Transverse colon (tissue), 4 donors: ENCODE measurements at regions not wholly inside any gene's neighbourhood (a gene's known extent, or its start where the extent isn't known, plus 50 kb on each side); places are given as distances from the start of the nearest gene placed in this dataset.

Experiments
- CTCF ChIP-seq, 5 experiments: fragments of 200-600 bp in 3 of 5; fragments of 450-650 bp in 2 of 5; sonication (generic) in 3 of 5; IDR thresholded peaks; 1 replicate in 2 of 5; 2 replicates in 3 of 5; pipeline ENCODE4 v1.5.1; 2016 to 2017; ENCODE audit warnings: antibody characterized with exemption in 5 of 5, inconsistent platforms in 3 of 5, mild to moderate bottlenecking in 2 of 5, moderate library complexity in 1 of 5
- EP300 ChIP-seq: sonication (generic); formaldehyde crosslinking; IDR thresholded peaks from one replicate; pipeline ENCODE4 v1.6.1; 2017; ENCODE audit warnings: antibody characterized with exemption, low read depth
- POLR2A ChIP-seq: fragments of 450-650 bp; IDR thresholded peaks from one replicate; pipeline ENCODE4 v1.6.1; 2016; ENCODE audit warnings: antibody characterized with exemption, mild to moderate bottlenecking, moderate library complexity
- POLR2AphosphoS5 ChIP-seq, 3 donors: sonication (generic); formaldehyde crosslinking; IDR thresholded peaks; one replicate each; pipeline ENCODE4 v1.6.1; 2016; ENCODE audit warnings: antibody characterized with exemption in 3 of 3

GRCh38 chr1:37166005-37166404 is 131.7 kb upstream of the GRIK3 start:
- TF ChIP-seq CTCF (IDR thresholded peaks at IDR 0.05) (no peak), POLR2AphosphoS5 (IDR thresholded peaks at IDR 0.05) (no peak), POLR2A (no peak), EP300 (no peak)
